GM19372 (cell line): ENCODE measurements at regions not wholly inside any gene's neighbourhood (a gene's known extent, or its start where the extent isn't known, plus 50 kb on each side); places are given as distances from the start of the nearest gene placed in this dataset.
"Not testable (repeated sequence)": the region's sequence is repeated elsewhere in the genome, so short reads cannot be mapped to it uniquely, and the experiment has no call there.

Experiments used
- ATAC-seq: cut with Tn5 transposase; IDR thresholded peaks from one replicate; pipeline ENCODE4 v1.9.1; 2021; ENCODE audit warnings: mild to moderate bottlenecking, low read depth, moderate library complexity; ENCODE audit not compliant: unreplicated experiment

- not testable (repeated sequence) for ATAC-seq
Observed at GRCh38 chr2:91497129-91498064, 2805.9 kb downstream of the RPIA start.

- not testable (repeated sequence) for ATAC-seq
Observed at GRCh38 chr2:91498065-91498449, 2806.6 kb downstream of the RPIA start.

GRCh38 chr2:91498513-91499250 is 2807.2 kb downstream of the RPIA start:
- ATAC-seq = not testable (repeated sequence)

GRCh38 chr2:91499431-91500050 is 2808.1 kb downstream of the RPIA start:
- ATAC-seq = not testable (repeated sequence)

GRCh38 chr2:91500246-91500977 is 2808.9 kb downstream of the RPIA start:
- not testable (repeated sequence) for ATAC-seq

- not testable (repeated sequence) for ATAC-seq
Observed at GRCh38 chr2:91500978-91501310, 2809.5 kb downstream of the RPIA start.

GRCh38 chr2:91501481-91502080 is 2810.1 kb downstream of the RPIA start:
- ATAC-seq = not testable (repeated sequence)

- ATAC-seq = not testable (repeated sequence)
Observed at GRCh38 chr2:91503572-91503958, 2812.1 kb downstream of the RPIA start.

- not testable (repeated sequence) for ATAC-seq
Observed at GRCh38 chr2:91503959-91504741, 2812.7 kb downstream of the RPIA start.

- not testable (repeated sequence) for ATAC-seq
Observed at GRCh38 chr2:91508816-91509215, 2817.3 kb downstream of the RPIA start.

GRCh38 chr2:91509276-91509675 is 2817.8 kb downstream of the RPIA start:
- not testable (repeated sequence) for ATAC-seq

GRCh38 chr2:91511166-91511565 is 2819.7 kb downstream of the RPIA start:
- not testable (repeated sequence) for ATAC-seq

- ATAC-seq = not testable (repeated sequence)
Observed at GRCh38 chr2:91515966-91516365, 2824.5 kb downstream of the RPIA start.

- ATAC-seq = not testable (repeated sequence)
Observed at GRCh38 chr2:91516669-91517068, 2825.2 kb downstream of the RPIA start.

- not testable (repeated sequence) for ATAC-seq
Observed at GRCh38 chr2:91517846-91518245, 2826.4 kb downstream of the RPIA start.

GRCh38 chr2:91518361-91518981 is 2827.0 kb downstream of the RPIA start:
- ATAC-seq = not testable (repeated sequence)

- not testable (repeated sequence) for ATAC-seq
Observed at GRCh38 chr2:91519359-91519758, 2827.9 kb downstream of the RPIA start.

GRCh38 chr2:91519914-91520313 is 2828.4 kb downstream of the RPIA start:
- ATAC-seq = not testable (repeated sequence)

- ATAC-seq = not testable (repeated sequence)
Observed at GRCh38 chr2:91520523-91520922, 2829.1 kb downstream of the RPIA start.
